ENCODE measurements at regions not wholly inside any gene's neighbourhood (a gene's known extent, or its start where the extent isn't known, plus 50 kb on each side); places are given as distances from the start of the nearest gene placed in this dataset.

- Histone ChIP-seq H3K36me3 (ENCODE audit: insufficient read depth, low read depth, low read length) (no peaks in the 10 kb centered on the region), H3K9me3 (ENCODE audit: insufficient read depth, low read depth, low read length) (no peaks in the 10 kb centered on the region), H3K27ac (ENCODE audit: low read length) (no peak overlapping the region), H3K9ac (ENCODE audit: low read depth, low read length) (no peak overlapping the region), H3K27me3 (ENCODE audit: insufficient read depth, low read length) (no peaks in the 10 kb centered on the region), H3K4me1 (ENCODE audit: insufficient read depth, low read length) (peaks cover 3% of the 10 kb centered on the region), H3K4me3 (ENCODE audit: low read length) (no peak overlapping the region)
Measured at GRCh38 chr1:60982539-60982938, 99.8 kb upstream of the NFIA start.

GRCh38 chr1:60981357-60981756 is 101.0 kb upstream of the NFIA start:
- Histone ChIP-seq H3K4me3 (ENCODE audit: low read length) (no peak overlapping the region), H3K9me3 (ENCODE audit: insufficient read depth, low read depth, low read length) (no peaks in the 10 kb centered on the region), H3K4me1 (ENCODE audit: insufficient read depth, low read length) (peaks cover 3% of the 10 kb centered on the region), H3K9ac (ENCODE audit: low read depth, low read length) (no peak overlapping the region), H3K27me3 (ENCODE audit: insufficient read depth, low read length) (no peaks in the 10 kb centered on the region), H3K36me3 (ENCODE audit: insufficient read depth, low read depth, low read length) (no peaks in the 10 kb centered on the region), H3K27ac (ENCODE audit: low read length) (no peak overlapping the region)

- H3K4me3 ChIP-seq (ENCODE audit: low read length): no peak overlapping the region
- H3K9me3 ChIP-seq (ENCODE audit: insufficient read depth, low read depth, low read length): no peaks in the 10 kb centered on the region
- no peaks in the 10 kb centered on the region for H3K36me3 ChIP-seq (ENCODE audit: insufficient read depth, low read depth, low read length)
- H3K9ac ChIP-seq (ENCODE audit: low read depth, low read length): no peak overlapping the region
- H3K27me3 ChIP-seq (ENCODE audit: insufficient read depth, low read length): peaks cover 2% of the 10 kb centered on the region
- peaks cover 6% of the 10 kb centered on the region for H3K4me1 ChIP-seq (ENCODE audit: insufficient read depth, low read length)
- no peak overlapping the region for H3K27ac ChIP-seq (ENCODE audit: low read length)
Measured at GRCh38 chr1:60978421-60979357, 103.7 kb upstream of the NFIA start.

- no peak overlapping the region for H3K4me3 ChIP-seq (ENCODE audit: low read length)
- H3K9ac ChIP-seq (ENCODE audit: low read depth, low read length): no peak overlapping the region
- peaks cover 6% of the 10 kb centered on the region for H3K4me1 ChIP-seq (ENCODE audit: insufficient read depth, low read length)
- no peaks in the 10 kb centered on the region for H3K9me3 ChIP-seq (ENCODE audit: insufficient read depth, low read depth, low read length)
- H3K27me3 ChIP-seq (ENCODE audit: insufficient read depth, low read length): peaks cover 4% of the 10 kb centered on the region
- no peaks in the 10 kb centered on the region for H3K36me3 ChIP-seq (ENCODE audit: insufficient read depth, low read depth, low read length)
- H3K27ac ChIP-seq (ENCODE audit: low read length): no peak overlapping the region
Measured at GRCh38 chr1:60977661-60978060, 104.7 kb upstream of the NFIA start.

- H3K9me3 ChIP-seq (ENCODE audit: insufficient read depth, low read depth, low read length): no peaks in the 10 kb centered on the region
- peaks cover 8% of the 10 kb centered on the region for H3K27me3 ChIP-seq (ENCODE audit: insufficient read depth, low read length)
- H3K4me1 ChIP-seq (ENCODE audit: insufficient read depth, low read length): peaks cover 13% of the 10 kb centered on the region
- H3K4me3 ChIP-seq (ENCODE audit: low read length): no peak overlapping the region
- H3K27ac ChIP-seq (ENCODE audit: low read length): no peak overlapping the region
- no peak overlapping the region for H3K9ac ChIP-seq (ENCODE audit: low read depth, low read length)
- no peaks in the 10 kb centered on the region for H3K36me3 ChIP-seq (ENCODE audit: insufficient read depth, low read depth, low read length)
Measured at GRCh38 chr1:60974524-60975372, 107.6 kb upstream of the NFIA start.

- no peak overlapping the region for H3K4me3 ChIP-seq (ENCODE audit: low read length)
Measured at GRCh38 chr1:60973668-60974067, 108.7 kb upstream of the NFIA start.

GRCh38 chr1:60972841-60973364 is 109.5 kb upstream of the NFIA start:
- H3K9ac ChIP-seq (ENCODE audit: low read depth, low read length): no peak overlapping the region
- H3K36me3 ChIP-seq (ENCODE audit: insufficient read depth, low read depth, low read length): no peaks in the 10 kb centered on the region
- H3K4me3 ChIP-seq (ENCODE audit: low read length): no peak overlapping the region
- peaks cover 10% of the 10 kb centered on the region for H3K4me1 ChIP-seq (ENCODE audit: insufficient read depth, low read length)
- H3K27ac ChIP-seq (ENCODE audit: low read length): no peak overlapping the region
- H3K9me3 ChIP-seq (ENCODE audit: insufficient read depth, low read depth, low read length): no peaks in the 10 kb centered on the region; the same call in 1 of the 2 replicates
- peaks cover 16% of the 10 kb centered on the region for H3K27me3 ChIP-seq (ENCODE audit: insufficient read depth, low read length)

More at GRCh38 chr1:60973668-60974067, 108.7 kb upstream of the NFIA start:
- Histone ChIP-seq H3K4me1 (ENCODE audit: insufficient read depth, low read length) (peaks cover 10% of the 10 kb centered on the region), H3K9ac (ENCODE audit: low read depth, low read length) (no peak overlapping the region), H3K27me3 (ENCODE audit: insufficient read depth, low read length) (peaks cover 14% of the 10 kb centered on the region), H3K27ac (ENCODE audit: low read length) (no peak overlapping the region), H3K9me3 (ENCODE audit: insufficient read depth, low read depth, low read length) (no peaks in the 10 kb centered on the region), H3K36me3 (ENCODE audit: insufficient read depth, low read depth, low read length) (no peaks in the 10 kb centered on the region)

- H3K27ac ChIP-seq (ENCODE audit: low read length): no peak overlapping the region
- peaks cover 10% of the 10 kb centered on the region for H3K4me1 ChIP-seq (ENCODE audit: insufficient read depth, low read length)
- H3K9me3 ChIP-seq (ENCODE audit: insufficient read depth, low read depth, low read length): peaks cover 8% of the 10 kb centered on the region
- H3K36me3 ChIP-seq (ENCODE audit: insufficient read depth, low read depth, low read length): no peaks in the 10 kb centered on the region
- no peak overlapping the region for H3K4me3 ChIP-seq (ENCODE audit: low read length)
- peaks cover 16% of the 10 kb centered on the region for H3K27me3 ChIP-seq (ENCODE audit: insufficient read depth, low read length)
- H3K9ac ChIP-seq (ENCODE audit: low read depth, low read length): no peak overlapping the region
Measured at GRCh38 chr1:60971330-60971729, 111.0 kb upstream of the NFIA start.

GRCh38 chr1:60969971-60970509 is 112.3 kb upstream of the NFIA start:
- H3K4me3 ChIP-seq (ENCODE audit: low read length): no peak overlapping the region; the same call in 1 of the 2 replicates
- H3K36me3 ChIP-seq (ENCODE audit: insufficient read depth, low read depth, low read length): no peaks in the 10 kb centered on the region
- H3K27ac ChIP-seq (ENCODE audit: low read length): no peak overlapping the region
- H3K4me1 ChIP-seq (ENCODE audit: insufficient read depth, low read length): peaks cover 10% of the 10 kb centered on the region
- H3K9ac ChIP-seq (ENCODE audit: low read depth, low read length): no peak overlapping the region
- peaks cover 14% of the 10 kb centered on the region for H3K9me3 ChIP-seq (ENCODE audit: insufficient read depth, low read depth, low read length)
- peaks cover 16% of the 10 kb centered on the region for H3K27me3 ChIP-seq (ENCODE audit: insufficient read depth, low read length)

GRCh38 chr1:60965280-60965854 is 117.0 kb upstream of the NFIA start:
- H3K9me3 ChIP-seq (ENCODE audit: insufficient read depth, low read depth, low read length): peaks cover 28% of the 10 kb centered on the region
- no peak overlapping the region for H3K27ac ChIP-seq (ENCODE audit: low read length)
- H3K36me3 ChIP-seq (ENCODE audit: insufficient read depth, low read depth, low read length): no peaks in the 10 kb centered on the region
- H3K9ac ChIP-seq (ENCODE audit: low read depth, low read length): no peak overlapping the region
- H3K27me3 ChIP-seq (ENCODE audit: insufficient read depth, low read length): peaks cover 8% of the 10 kb centered on the region; the same call in 1 of the 2 replicates
- no peak overlapping the region; the same call in 1 of the 2 replicates for H3K4me3 ChIP-seq (ENCODE audit: low read length)
- peaks cover 2% of the 10 kb centered on the region for H3K4me1 ChIP-seq (ENCODE audit: insufficient read depth, low read length)

All from iPS-20b (cell line).